ENCODE measurements at regions not wholly inside any gene's neighbourhood (a gene's known extent, or its start where the extent isn't known, plus 50 kb on each side); places are given as distances from the start of the nearest gene placed in this dataset.

DNA sequence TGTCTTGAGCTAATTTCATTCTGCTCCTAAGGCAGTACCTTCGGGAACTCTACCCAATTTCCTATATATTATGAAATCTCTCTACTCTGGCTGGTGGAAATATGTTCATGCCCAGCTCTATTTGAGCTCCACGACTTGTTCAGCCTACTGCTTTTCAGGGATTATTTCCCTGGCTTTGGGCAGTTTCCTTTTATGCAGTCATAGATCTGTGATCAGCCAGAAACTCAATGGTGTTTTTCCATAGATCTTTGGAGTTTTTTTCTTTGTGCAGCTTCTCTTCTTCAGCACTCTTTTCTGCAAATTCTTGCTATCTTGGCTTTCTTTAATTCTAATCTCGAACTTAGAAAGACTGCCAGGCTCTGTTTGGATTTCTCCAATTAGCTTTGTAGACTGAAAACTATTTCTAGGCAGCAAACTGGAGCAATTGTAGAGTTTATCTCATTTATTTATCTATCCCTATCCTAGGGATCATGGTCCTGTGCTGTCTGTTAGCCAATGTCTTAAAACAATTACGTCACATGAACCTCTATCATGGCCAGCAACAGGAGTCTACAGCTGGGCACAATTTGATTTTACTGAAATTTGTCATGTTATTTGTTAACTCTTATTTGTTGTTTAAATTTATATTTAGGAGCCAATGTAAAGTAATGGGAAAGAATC, 328.4 kb downstream of the BCKDHB start (continued):
- no peak for TF ChIP-seq MXI1 (IDR thresholded peaks at IDR 0.05; ENCODE audit: low read depth, low read length)
- no peak for TF ChIP-seq POU2F2 (IDR thresholded peaks at IDR 0.05; ENCODE audit: borderline replicate concordance, low read depth, low read length)
- TF ChIP-seq, protein P1, sequence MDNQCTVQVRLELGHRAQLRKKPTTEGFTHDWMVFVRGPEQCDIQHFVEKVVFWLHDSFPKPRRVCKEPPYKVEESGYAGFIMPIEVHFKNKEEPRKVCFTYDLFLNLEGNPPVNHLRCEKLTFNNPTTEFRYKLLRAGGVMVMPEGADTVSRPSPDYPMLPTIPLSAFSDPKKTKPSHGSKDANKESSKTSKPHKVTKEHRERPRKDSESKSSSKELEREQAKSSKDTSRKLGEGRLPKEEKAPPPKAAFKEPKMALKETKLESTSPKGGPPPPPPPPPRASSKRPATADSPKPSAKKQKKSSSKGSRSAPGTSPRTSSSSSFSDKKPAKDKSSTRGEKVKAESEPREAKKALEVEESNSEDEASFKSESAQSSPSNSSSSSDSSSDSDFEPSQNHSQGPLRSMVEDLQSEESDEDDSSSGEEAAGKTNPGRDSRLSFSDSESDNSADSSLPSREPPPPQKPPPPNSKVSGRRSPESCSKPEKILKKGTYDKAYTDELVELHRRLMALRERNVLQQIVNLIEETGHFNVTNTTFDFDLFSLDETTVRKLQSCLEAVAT (IDR thresholded peaks at IDR 0.05): no peak
- TF ChIP-seq NFIC (IDR thresholded peaks at IDR 0.05; ENCODE audit: low read depth, low read length): no peak
- TF ChIP-seq FOXM1 (IDR thresholded peaks at IDR 0.05; ENCODE audit: low read depth, low read length): no peak
- no peak for TF ChIP-seq CBX5 (IDR thresholded peaks at IDR 0.05; ENCODE audit: low read depth)
- TF ChIP-seq LARP7 (IDR thresholded peaks at IDR 0.05): no peak
- TF ChIP-seq NFXL1 (IDR thresholded peaks at IDR 0.05; ENCODE audit: borderline replicate concordance): no peak
- no peak for TF ChIP-seq BRCA1 (IDR thresholded peaks at IDR 0.05; ENCODE audit: low read depth, low read length)
- TF ChIP-seq, protein P2, sequence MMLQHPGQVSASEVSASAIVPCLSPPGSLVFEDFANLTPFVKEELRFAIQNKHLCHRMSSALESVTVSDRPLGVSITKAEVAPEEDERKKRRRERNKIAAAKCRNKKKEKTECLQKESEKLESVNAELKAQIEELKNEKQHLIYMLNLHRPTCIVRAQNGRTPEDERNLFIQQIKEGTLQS (IDR thresholded peaks at IDR 0.05; ENCODE audit: borderline replicate concordance, extremely low read depth, low read depth, low read length): no peak
- no peak for TF ChIP-seq YBX1 (IDR thresholded peaks at IDR 0.05)

DNA sequence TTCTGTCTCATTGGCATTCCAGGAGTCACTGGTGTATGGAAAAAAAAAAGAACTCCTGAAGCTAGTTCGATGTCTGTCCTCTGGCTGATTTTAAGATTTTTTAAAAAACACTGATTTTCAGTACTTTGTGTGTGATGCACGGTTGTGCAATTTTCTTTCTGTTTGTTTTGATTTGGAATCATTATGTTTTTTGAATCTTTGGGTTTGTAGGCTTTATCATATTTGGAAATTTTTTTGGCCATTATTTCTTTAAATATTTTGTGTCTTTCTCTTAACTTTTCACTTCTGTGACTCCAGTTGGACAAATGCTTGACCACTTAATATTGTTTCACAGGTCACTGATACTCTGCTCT, 327.2 kb downstream of the BCKDHB start:
- Histone ChIP-seq H3K36me3 (ENCODE audit: control insufficient read depth in 2 of 2, insufficient read depth in 2 of 2, low read length in 1 of 2) (no peaks in the 10 kb centered on the region), H3K9me3 (replicated peaks; ENCODE audit: control insufficient read depth, insufficient read depth, low read length) (no peaks in the 10 kb centered on the region), H4K20me1 (ENCODE audit: control insufficient read depth, insufficient read depth) (no peaks in the 10 kb centered on the region), H3K79me2 (ENCODE audit: control insufficient read depth, insufficient read depth, low read length) (no peaks in the 10 kb centered on the region), H3K27ac (ENCODE audit: control insufficient read depth, insufficient read depth) (no peak overlapping the region), H3K4me3 (no peak overlapping the region), H3K4me1 (ENCODE audit: control insufficient read depth, insufficient read depth, low read length) (no peaks in the 10 kb centered on the region), H3K9ac (ENCODE audit: control insufficient read depth, insufficient read depth, low read length) (no peak overlapping the region), H3K4me2 (ENCODE audit: control insufficient read depth, insufficient read depth) (no peak overlapping the region), H3K27me3 (replicated peaks in 1 of 2; ENCODE audit: control insufficient read depth in 2 of 2, insufficient read depth in 2 of 2, low read length in 1 of 2) (no peaks in the 10 kb centered on the region), H2AFZ (ENCODE audit: control insufficient read depth, low read depth, low read length) (no peak overlapping the region)
- FAIRE-seq: no peak
- BruUV-seq (replicated peaks): no TSS peak
- SMC1A ChIA-PET (ENCODE audit: uncharacterized antibody, unreplicated experiment): no interaction called here
- ATAC-seq: no peak
- intact Hi-C loops (cut with micrococcal nuclease; ENCODE audit: unreplicated experiment) (no loop called here), in situ Hi-C loops (cut with MboI) (no loop called here)
- no peak for DNase-seq (ENCODE audit: low read depth, low spot score)
- TF ChIP-seq IRF4 (IDR thresholded peaks at IDR 0.05; ENCODE audit: low read depth, low read length) (no peak), SRF (IDR thresholded peaks at IDR 0.05; ENCODE audit: low read depth in 2 of 2, low read length in 2 of 2) (no peak), ETV6 (conservative IDR thresholded peaks at IDR 0.05 in 1 of 2, IDR thresholded peaks at IDR 0.05 in 1 of 2; ENCODE audit: borderline replicate concordance in 1 of 2, low read depth in 1 of 2) (no peak), FOXM1 (IDR thresholded peaks at IDR 0.05; ENCODE audit: low read depth, low read length) (no peak), LARP7 (IDR thresholded peaks at IDR 0.05) (no peak), CHD2 (IDR thresholded peaks at IDR 0.05; ENCODE audit: borderline replicate concordance, low read depth, low read length) (no peak), YBX1 (IDR thresholded peaks at IDR 0.05) (no peak)
- TF ChIP-seq, protein P1 (IDR thresholded peaks at IDR 0.05): no peak
- POLR2A ChIA-PET: no interaction called here
- CTCF ChIA-PET: no interaction called here
- RAD21 ChIA-PET (ENCODE audit: unreplicated experiment): no interaction called here
- WGBS (ENCODE audit: insufficient coverage, insufficient replicate concordance, low lambda C conversion rate, missing lambda C conversion rate): 0% methylated on average over 2 of the region's 2 CpGs
